HepG2 (cell line): ENCODE measurements at regions not wholly inside any gene's neighbourhood (a gene's known extent, or its start where the extent isn't known, plus 50 kb on each side); places are given as distances from the start of the nearest gene placed in this dataset.
A peak's percentile ranks its signal among the peaks of the same experiment; 100 is the strongest.

Experiments
- ATF7-NPFF ChIP-seq: sonication (generic); formaldehyde crosslinking; IDR thresholded peaks from 2 replicates; pipeline ENCODE4 v1.8.1; 2023; ENCODE audit warnings: mild to moderate bottlenecking, low read depth, missing genetic modification reagents, moderate library complexity
- CEBPG ChIP-seq: IDR thresholded peaks from 2 replicates; pipeline ENCODE4 v1.6.1; 2016
- DRAP1 ChIP-seq: IDR thresholded peaks from 2 replicates; pipeline ENCODE4 v1.6.1; 2016; ENCODE audit warnings: missing genetic modification reagents, missing compliant biosample characterization
- ELF3 ChIP-seq: IDR thresholded peaks from 2 replicates; pipeline ENCODE4 v1.6.1; 2016; ENCODE audit warnings: missing genetic modification reagents, missing compliant biosample characterization
- ERF ChIP-seq: IDR thresholded peaks from 2 replicates; pipeline ENCODE4 v1.6.1; 2018; ENCODE audit warnings: missing biosample characterization, missing genetic modification reagents
- GATAD2A ChIP-seq: IDR thresholded peaks from 2 replicates; pipeline ENCODE4 v1.6.1; 2016
- HBP1 ChIP-seq: IDR thresholded peaks from 2 replicates; pipeline ENCODE4 v1.6.1; 2016; ENCODE audit warnings: low read depth, control low read depth
- HDAC2 ChIP-seq: sonication (generic); formaldehyde crosslinking; IDR thresholded peaks from 2 replicates; pipeline ENCODE4 v1.4.0; 2020; ENCODE audit warnings: missing genetic modification reagents
- HIC2 ChIP-seq: sonication (generic); formaldehyde crosslinking; IDR thresholded peaks from 2 replicates; pipeline ENCODE4 v1.9.0; 2022; ENCODE audit warnings: low read depth, missing genetic modification reagents
- IKZF5 ChIP-seq: IDR thresholded peaks from 2 replicates; pipeline ENCODE4 v1.6.1; 2018; ENCODE audit warnings: missing genetic modification reagents, mild to moderate bottlenecking, missing compliant biosample characterization
- KDM6A ChIP-seq: IDR thresholded peaks from 2 replicates; pipeline ENCODE4 v1.6.1; 2016; ENCODE audit warnings: low read depth
- MAX ChIP-seq: IDR thresholded peaks from 2 replicates; pipeline ENCODE4 v1.6.1; 2012; ENCODE audit warnings: inconsistent platforms
- MEIS2 ChIP-seq: sonication (generic); formaldehyde crosslinking; IDR thresholded peaks from 2 replicates; pipeline ENCODE4 v1.9.0; 2021; ENCODE audit warnings: mild to moderate bottlenecking, missing genetic modification reagents
- MIER2 ChIP-seq: IDR thresholded peaks from 2 replicates; pipeline ENCODE4 v1.6.1; 2016; ENCODE audit warnings: missing biosample characterization, missing genetic modification reagents
- NR2C2 ChIP-seq: sonication (generic); formaldehyde crosslinking; IDR thresholded peaks from 2 replicates; pipeline ENCODE4 v1.4.0; 2020; ENCODE audit warnings: missing genetic modification reagents, mild to moderate bottlenecking, moderate library complexity, borderline replicate concordance
- PHF21A ChIP-seq: sonication (generic); formaldehyde crosslinking; IDR thresholded peaks from 2 replicates; pipeline ENCODE4 v1.5.0; 2020; ENCODE audit warnings: mild to moderate bottlenecking, missing genetic modification reagents
- PPARG ChIP-seq: conservative IDR thresholded peaks from 2 replicates; pipeline ENCODE4 v1.6.1; 2016; ENCODE audit warnings: missing biosample characterization, missing genetic modification reagents
- RARA ChIP-seq: IDR thresholded peaks from 2 replicates; pipeline ENCODE4 v1.6.1; 2016; ENCODE audit warnings: missing genetic modification reagents, missing compliant biosample characterization
- REPIN1 ChIP-seq: sonication (generic); formaldehyde crosslinking; IDR thresholded peaks from 2 replicates; pipeline ENCODE4 v1.8.0; 2022; ENCODE audit warnings: missing genetic modification reagents, low read depth, mild to moderate bottlenecking, borderline replicate concordance
- SMYD3 ChIP-seq: sonication (generic); formaldehyde crosslinking; IDR thresholded peaks from 2 replicates; pipeline ENCODE4 v1.8.1; 2023; ENCODE audit warnings: mild to moderate bottlenecking, missing genetic modification reagents
- ZBTB26 ChIP-seq: IDR thresholded peaks from 2 replicates; pipeline ENCODE4 v1.6.1; 2016; ENCODE audit warnings: missing compliant biosample characterization, missing genetic modification reagents, borderline replicate concordance
- ZNF224 ChIP-seq: sonication (generic); formaldehyde crosslinking; IDR thresholded peaks from 2 replicates; pipeline ENCODE4 v1.5.0; 2020; ENCODE audit warnings: mild to moderate bottlenecking, missing genetic modification reagents
- ZNF232 ChIP-seq: sonication (generic); formaldehyde crosslinking; IDR thresholded peaks from 2 replicates; pipeline ENCODE4 v1.4.0; 2020; ENCODE audit warnings: missing genetic modification reagents, borderline replicate concordance
- ZNF629 ChIP-seq: sonication (generic); formaldehyde crosslinking; conservative IDR thresholded peaks from 2 replicates; pipeline ENCODE4 v1.5.0; 2020; ENCODE audit warnings: missing genetic modification reagents
- ZNF639 ChIP-seq: conservative IDR thresholded peaks from 2 replicates; pipeline ENCODE4 v1.6.1; 2018; ENCODE audit warnings: missing genetic modification reagents

GRCh38 chr2:8126783-8127182 is 555.1 kb upstream of the ID2 start (continued):
- TF ChIP-seq ZNF639 (0 out of 2 replicates have a peak, but pooled peaks have one; percentile 17), MAX (peak; percentile 91), DRAP1 (CRISPR knock-in tag) (peak; percentile 60; the same call in 1 of the 2 replicates), MIER2 (CRISPR knock-in tag) (peak; percentile 77; the same call in 1 of the 2 replicates), NR2C2 (CRISPR knock-in tag) (no peak), CEBPG (CRISPR knock-in tag) (peak; percentile 26; the same call in 1 of the 2 replicates), SMYD3 (CRISPR knock-in tag) (0 out of 2 replicates have a peak, but pooled peaks have one; percentile 7), ATF7-NPFF (CRISPR knock-in tag) (no peak), IKZF5 (no peak; the same call in 1 of the 2 replicates), ZBTB26 (CRISPR knock-in tag) (peak; percentile 80), GATAD2A (CRISPR knock-in tag) (peak; percentile 86), ZNF629 (CRISPR knock-in tag) (no peak), ZNF224 (CRISPR knock-in tag) (0 out of 2 replicates have a peak, but pooled peaks have one; percentile 26), RARA (peak; percentile 72; the same call in 1 of the 2 replicates), PPARG (CRISPR knock-in tag) (peak; percentile 94), HIC2 (CRISPR knock-in tag) (no peak), ELF3 (CRISPR knock-in tag) (0 out of 2 replicates have a peak, but pooled peaks have one; percentile 73), MEIS2 (peak; percentile 63; the same call in 1 of the 2 replicates), REPIN1 (no peak), HDAC2 (CRISPR knock-in tag) (peak; percentile 58), KDM6A (CRISPR knock-in tag) (0 out of 2 replicates have a peak, but pooled peaks have one; percentile 45), ZNF232 (CRISPR knock-in tag) (peak; percentile 54; the same call in 1 of the 2 replicates), PHF21A (CRISPR knock-in tag) (0 out of 2 replicates have a peak, but pooled peaks have one; percentile 23), HBP1 (peak; percentile 67; the same call in 1 of the 2 replicates), ERF (CRISPR knock-in tag) (peak; percentile 70)
